Neural crest cell (in vitro differentiated cells): ENCODE measurements at regions not wholly inside any gene's neighbourhood (a gene's known extent, or its start where the extent isn't known, plus 50 kb on each side); places are given as distances from the start of the nearest gene placed in this dataset.

Experiments
- DNase-seq: peaks from one replicate; pipeline ENCODE4 v3.0.0; 2021; ENCODE audit warnings: low read depth, mixed read lengths, low spot score
- H3K27ac Mint-ChIP-seq: one replicate; pipeline ENCODE4 v1.8.0; 2021; ENCODE audit warnings: mild to moderate bottlenecking, mixed read lengths; ENCODE audit not compliant: unreplicated experiment
- H3K27me3 Mint-ChIP-seq: 2 replicates; pipeline ENCODE4 v1.8.0; 2021; ENCODE audit warnings: low read depth, mild to moderate bottlenecking, mixed read lengths
- H3K36me3 Mint-ChIP-seq: 2 replicates; pipeline ENCODE4 v1.8.0; 2021; ENCODE audit warnings: low read depth, mild to moderate bottlenecking, mixed read lengths
- H3K4me1 Mint-ChIP-seq: 2 replicates; pipeline ENCODE4 v1.8.0; 2021; ENCODE audit warnings: mixed read lengths
- H3K4me3 Mint-ChIP-seq: one replicate; pipeline ENCODE4 v1.8.0; 2021; ENCODE audit warnings: mild to moderate bottlenecking, mixed read lengths
- H3K9me3 Mint-ChIP-seq: 2 replicates; pipeline ENCODE4 v1.8.0; 2021; ENCODE audit warnings: mixed read lengths
- CTCF ChIP-seq: fragments of 200-600 bp; sonication (generic); conservative IDR thresholded peaks from 2 replicates; pipeline ENCODE4 v1.5.0; 2021; ENCODE audit warnings: antibody characterized with exemption, mild to moderate bottlenecking

- Mint-ChIP-seq H3K36me3 (no peaks in the 10 kb centered on the region), H3K27ac (peak overlapping the region; percentile 24), H3K27me3 (no peaks in the 10 kb centered on the region), H3K4me1 (peaks cover 35% of the 10 kb centered on the region), H3K4me3 (no peak overlapping the region), H3K9me3 (peaks cover 3% of the 10 kb centered on the region)
- no peak for TF ChIP-seq CTCF
- DNase-seq: no peak
These were observed 195.6 kb upstream of the CFAP20DC start for GRCh38 chr3:59245300-59245858.

GRCh38 chr3:59244343-59244742 lies 194.5 kb upstream of the CFAP20DC start:
- H3K9me3 Mint-ChIP-seq: peaks cover 3% of the 10 kb centered on the region
- no peak for DNase-seq
- no peaks in the 10 kb centered on the region for H3K27me3 Mint-ChIP-seq
- no peak overlapping the region for H3K4me3 Mint-ChIP-seq
- peaks cover 25% of the 10 kb centered on the region for H3K4me1 Mint-ChIP-seq
- TF ChIP-seq CTCF: no peak
- no peaks in the 10 kb centered on the region for H3K36me3 Mint-ChIP-seq
- no peak overlapping the region for H3K27ac Mint-ChIP-seq

- peaks cover 3% of the 10 kb centered on the region for H3K9me3 Mint-ChIP-seq
- TF ChIP-seq CTCF: no peak
These were observed 193.7 kb upstream of the CFAP20DC start for GRCh38 chr3:59243476-59243875.

GRCh38 chr3:59240666-59241255 lies 190.9 kb upstream of the CFAP20DC start:
- Mint-ChIP-seq H3K4me3 (no peak overlapping the region), H3K9me3 (peaks cover 9% of the 10 kb centered on the region), H3K27me3 (no peaks in the 10 kb centered on the region), H3K36me3 (no peaks in the 10 kb centered on the region), H3K4me1 (peaks cover 7% of the 10 kb centered on the region), H3K27ac (no peak overlapping the region)
- TF ChIP-seq CTCF: no peak
- DNase-seq: no peak

More at GRCh38 chr3:59243476-59243875, 193.7 kb upstream of the CFAP20DC start:
- DNase-seq: no peak
- Mint-ChIP-seq H3K36me3 (no peaks in the 10 kb centered on the region), H3K4me1 (peaks cover 16% of the 10 kb centered on the region), H3K27ac (peak overlapping the region; percentile 3), H3K27me3 (no peaks in the 10 kb centered on the region), H3K4me3 (no peak overlapping the region)

- no peaks in the 10 kb centered on the region for H3K4me1 Mint-ChIP-seq
- H3K4me3 Mint-ChIP-seq: no peak overlapping the region
- H3K9me3 Mint-ChIP-seq: peaks cover 5% of the 10 kb centered on the region
- H3K27me3 Mint-ChIP-seq: no peaks in the 10 kb centered on the region
- no peaks in the 10 kb centered on the region for H3K36me3 Mint-ChIP-seq
- H3K27ac Mint-ChIP-seq: no peak overlapping the region
- no peak for TF ChIP-seq CTCF
- no peak for DNase-seq
These were observed 187.3 kb upstream of the CFAP20DC start for GRCh38 chr3:59237121-59237520.
